Hematopoietic multipotent progenitor cell (in vitro differentiated cells): ENCODE measurements at regions not wholly inside any gene's neighbourhood (a gene's known extent, or its start where the extent isn't known, plus 50 kb on each side); places are given as distances from the start of the nearest gene placed in this dataset.

Experiments used
- DNase-seq, 3 donors: peaks; one replicate each; pipeline ENCODE4 v3.0.0-alpha.2; 2011 to 2015; ENCODE audit warnings: low read depth in 2 of 3, low spot score in 2 of 3

DNA sequence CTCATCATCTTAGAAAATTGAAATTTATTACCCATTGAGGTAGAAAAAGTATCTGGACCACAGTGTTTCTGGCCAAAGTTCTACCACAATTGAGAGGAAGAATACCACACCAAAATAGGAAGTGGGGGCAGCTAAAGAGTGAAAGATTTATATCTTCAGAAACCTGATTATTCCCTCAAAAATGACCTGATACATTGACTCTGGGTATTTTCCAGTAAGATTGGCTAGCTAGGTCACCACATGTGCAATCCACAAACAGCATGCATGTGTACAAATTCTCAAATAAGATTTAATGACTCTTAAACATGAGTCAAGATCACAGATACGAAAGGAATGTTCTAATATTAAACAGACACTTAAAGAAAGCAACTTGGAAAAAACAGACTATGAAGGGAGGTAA, 1516.2 kb upstream of the PCDH20 start:
- no peak for DNase-seq

- DNase-seq: no peak
Measured at GRCh38 chr13:62924395-62924794, 1508.7 kb upstream of the PCDH20 start.

- no peak for DNase-seq
Measured at GRCh38 chr13:62920159-62920558, 1504.5 kb upstream of the PCDH20 start.

GRCh38 chr13:62919491-62919890, 1503.8 kb upstream of the PCDH20 start:
- no peak for DNase-seq

GRCh38 chr13:62910541-62911060, 1495.0 kb upstream of the PCDH20 start:
- no peak for DNase-seq

DNA sequence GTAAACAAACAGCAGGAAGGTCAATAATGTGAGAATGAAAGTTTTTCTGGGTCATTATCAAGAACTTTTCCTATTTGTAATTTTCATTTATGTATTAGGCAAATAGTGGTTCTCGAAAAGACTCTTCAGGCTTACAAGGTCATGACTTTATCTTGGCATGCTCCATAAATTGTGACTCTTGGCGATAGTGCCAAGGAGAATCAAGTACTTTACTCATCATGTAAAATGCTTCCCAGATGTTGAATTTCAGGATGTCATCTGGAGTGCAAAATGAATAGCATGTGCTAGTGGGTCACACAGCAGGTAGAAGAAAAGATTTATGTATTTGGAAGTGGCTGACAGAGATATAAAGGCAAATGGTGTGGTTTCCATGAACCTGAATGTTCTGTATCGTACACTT, 1492.7 kb upstream of the PCDH20 start:
- DNase-seq: no peak

DNA sequence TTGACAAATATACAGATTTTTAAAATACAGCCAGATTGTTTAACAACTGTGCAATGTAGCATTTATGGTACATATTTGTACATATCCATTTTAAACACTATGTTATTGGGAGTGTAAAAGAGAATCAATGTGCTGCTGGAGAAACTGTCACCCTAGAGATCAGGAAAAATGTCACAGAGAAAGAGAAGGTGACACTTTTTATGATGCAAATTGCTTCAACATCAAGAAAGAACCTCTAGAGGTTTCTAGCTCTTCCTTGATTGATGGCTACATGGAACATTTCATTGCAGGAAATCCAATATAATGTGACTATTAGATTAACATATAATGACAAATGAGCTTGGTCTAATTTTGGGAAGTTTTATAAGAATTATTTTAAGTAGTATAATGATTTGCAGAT, 1491.2 kb upstream of the PCDH20 start:
- no peak for DNase-seq

- DNase-seq: no peak
Measured at GRCh38 chr13:62906469-62906868, 1490.8 kb upstream of the PCDH20 start.

DNA sequence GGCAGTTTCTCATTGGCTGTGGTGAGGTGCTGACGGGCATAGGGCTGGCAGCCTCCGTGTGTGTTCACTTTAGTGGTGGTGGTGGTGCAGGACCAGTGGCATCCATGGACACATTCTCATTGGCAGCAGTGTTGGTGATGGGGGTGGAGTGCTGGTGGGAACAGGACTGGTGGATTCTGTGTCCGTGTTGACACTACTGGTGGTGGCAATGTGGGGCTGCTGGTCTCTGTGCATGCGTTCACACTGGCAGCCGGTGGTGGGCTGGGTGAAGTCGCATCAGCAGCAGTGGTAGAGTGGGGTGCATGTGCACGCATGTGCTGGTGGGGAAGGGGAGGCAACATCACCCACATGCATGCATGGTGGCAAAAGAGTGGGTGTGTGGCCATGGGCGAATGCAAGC, 1471.4 kb upstream of the PCDH20 start:
- DNase-seq: no peak

DNA sequence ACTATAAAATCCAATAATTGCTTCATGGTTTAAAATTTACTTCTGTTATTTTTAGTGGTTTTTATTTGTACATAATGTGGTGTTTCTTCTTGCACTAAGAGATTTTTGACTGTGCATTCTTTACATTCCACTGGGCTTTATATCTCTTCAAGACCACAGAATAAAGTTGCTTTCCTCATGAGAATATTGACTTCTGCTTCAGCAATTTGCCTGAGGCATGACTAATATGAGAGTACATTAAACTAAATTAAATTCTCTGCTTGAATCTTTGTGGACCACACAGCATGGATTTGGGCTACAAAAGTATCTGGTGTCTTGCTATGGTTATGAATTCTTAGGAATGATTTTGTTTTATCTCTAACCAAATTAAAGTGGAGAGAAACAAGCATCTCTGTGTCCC, 1463.4 kb upstream of the PCDH20 start:
- no peak for DNase-seq

- DNase-seq: no peak
Measured at GRCh38 chr13:62875118-62875640, 1459.5 kb upstream of the PCDH20 start.

DNA sequence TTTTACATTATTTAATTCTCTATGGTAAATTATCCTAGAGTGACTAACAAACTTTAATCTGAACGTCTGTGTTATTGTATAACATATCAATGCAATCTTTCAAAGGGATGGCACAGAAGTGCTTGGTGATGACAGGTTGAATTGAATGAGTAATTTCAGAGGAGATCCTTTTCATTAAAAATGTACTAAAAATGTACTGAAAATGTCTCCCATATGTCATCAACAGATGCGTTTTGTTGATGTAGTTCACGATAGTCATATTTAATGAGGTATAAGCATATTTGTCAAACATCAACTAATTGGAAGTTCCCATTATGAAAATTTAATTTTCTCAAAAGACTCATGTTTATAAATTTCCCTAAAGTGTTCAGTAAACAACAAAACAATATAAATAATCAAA, 1434.7 kb upstream of the PCDH20 start:
- no peak for DNase-seq

DNA sequence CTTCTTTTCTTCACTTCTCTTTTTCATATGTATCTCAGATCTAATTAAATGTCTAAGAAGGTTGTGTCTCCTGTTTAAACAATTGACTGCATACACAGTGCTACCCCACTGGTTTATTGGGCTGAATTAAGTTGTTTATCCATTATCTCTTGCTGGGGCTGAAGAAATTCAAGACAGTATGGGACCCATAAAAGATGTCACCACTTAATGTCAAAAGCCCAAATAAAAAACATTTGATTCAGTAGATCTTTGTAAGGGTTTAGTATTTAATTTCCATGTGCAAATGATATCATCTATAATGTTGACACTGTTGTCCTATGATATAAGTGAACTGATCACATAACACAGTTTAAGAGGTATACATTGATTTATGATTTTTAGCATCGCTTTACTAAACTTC, 1431.9 kb upstream of the PCDH20 start:
- DNase-seq: no peak

GRCh38 chr13:62846302-62846701, 1430.7 kb upstream of the PCDH20 start:
- no peak for DNase-seq

GRCh38 chr13:62839338-62839737, 1423.7 kb upstream of the PCDH20 start:
- no peak for DNase-seq

- DNase-seq: no peak
Measured at GRCh38 chr13:62838929-62839328, 1423.3 kb upstream of the PCDH20 start.

GRCh38 chr13:62837895-62838294, 1422.2 kb upstream of the PCDH20 start:
- DNase-seq: no peak

DNA sequence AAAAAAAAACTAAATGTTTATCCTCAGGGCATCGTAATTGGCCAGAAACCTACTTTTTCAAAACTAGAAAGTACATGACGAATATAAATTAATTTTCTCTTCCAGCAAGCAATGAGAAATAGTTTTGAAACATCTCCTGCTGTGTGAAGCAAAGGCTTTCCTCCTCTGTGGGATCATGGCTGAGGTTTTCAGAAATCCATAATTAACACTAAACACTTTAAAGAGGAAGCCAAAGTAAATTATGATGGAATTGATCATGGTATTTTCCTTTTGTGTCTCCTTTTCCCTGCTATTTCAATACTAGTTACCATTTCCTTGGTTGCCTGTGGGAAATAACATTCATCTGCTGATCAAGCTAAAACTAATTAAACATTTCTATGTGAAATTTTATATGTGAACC, 1413.8 kb upstream of the PCDH20 start:
- DNase-seq: no peak

GRCh38 chr13:62799931-62800436, 1384.3 kb upstream of the PCDH20 start:
- no peak for DNase-seq

- DNase-seq: no peak
Measured at GRCh38 chr13:62799038-62799535, 1383.4 kb upstream of the PCDH20 start.

- no peak for DNase-seq
Measured at GRCh38 chr13:62793850-62794249, 1378.2 kb upstream of the PCDH20 start.

- no peak for DNase-seq
Measured at GRCh38 chr13:62781866-62782265, 1366.2 kb upstream of the PCDH20 start.

GRCh38 chr13:62779161-62779560, 1363.5 kb upstream of the PCDH20 start:
- DNase-seq: no peak
